AG04449 (cell line): ENCODE measurements at regions not wholly inside any gene's neighbourhood (a gene's known extent, or its start where the extent isn't known, plus 50 kb on each side); places are given as distances from the start of the nearest gene placed in this dataset.
A peak's percentile ranks its signal among the peaks of the same experiment; 100 is the strongest.

Source experiments
- CTCF ChIA-PET: fragments of 350-600 bp; formaldehyde crosslinking; extraction: SDS; loops from one replicate; lab custom pipeline; 2021; ENCODE audit warnings: antibody characterized with exemption; lab: Yijun Ruan, JAX
- POLR2A ChIA-PET: fragments of 400-600, 350-600 bp; formaldehyde crosslinking; extraction: SDS; loops from one replicate; lab custom pipeline; 2020; ENCODE audit warnings: antibody characterized with exemption, inconsistent platforms; lab: Yijun Ruan, JAX
- DNase-seq: peaks from one replicate; pipeline ENCODE4 v3.0.0-alpha.2; 2010; ENCODE audit warnings: low read depth, low spot score
- H3K4me3 ChIP-seq: 2 replicates; pipeline ENCODE4 v1.5.1; 2011; ENCODE audit warnings: low read depth, mild to moderate bottlenecking, control low read depth, low read length
- CTCF ChIP-seq: IDR thresholded peaks from one replicate; pipeline ENCODE4 v1.5.1; 2011; ENCODE audit warnings: mild to moderate bottlenecking, moderate library complexity, low read length, control low read depth, inconsistent platforms; ENCODE audit not compliant: insufficient read depth; ENCODE audit errors: missing control alignments

GRCh38 chr11:10358696-10359095 is 53.8 kb downstream of the ADM start:
- POLR2A ChIA-PET = no interaction called here
- DNase-seq = no peak
- no peak for TF ChIP-seq CTCF
- H3K4me3 ChIP-seq = no peak overlapping the region
- CTCF ChIA-PET = interaction anchor here (0.8 to 10.5 kb wide), 4 partner anchors 8 to 48 kb away, joined by 3 to 126 read pairs (median 3); no protein-coding TSS in a partner anchor

GRCh38 chr11:10359171-10359570 is 54.3 kb downstream of the ADM start:
- TF ChIP-seq CTCF = no peak
- ChIA-PET POLR2A (no interaction called here), CTCF (interaction anchor here (0.8 to 10.5 kb wide), 4 partner anchors 7 to 47 kb away, joined by 3 to 126 read pairs (median 3); no protein-coding TSS in a partner anchor)
- DNase-seq = no peak
- H3K4me3 ChIP-seq = no peak overlapping the region

- ChIA-PET POLR2A (no interaction called here), CTCF (interaction anchor here (0.7 kb wide), 1 partner anchor 20 kb away, joined by 3 read pairs; no protein-coding TSS in a partner anchor)
- H3K4me3 ChIP-seq = no peak overlapping the region
- no peak for DNase-seq
- TF ChIP-seq CTCF = no peak
Measured at GRCh38 chr11:10360835-10361234, 56.0 kb downstream of the ADM start.

GRCh38 chr11:10365045-10365444 is 60.2 kb downstream of the ADM start:
- ChIA-PET CTCF (interaction anchor here (0.6 to 5.4 kb wide), 7 partner anchors 11 to 157 kb away, joined by 3 to 126 read pairs (median 7); no protein-coding TSS in a partner anchor), POLR2A (no interaction called here)
- no peak overlapping the region for H3K4me3 ChIP-seq
- no peak for DNase-seq
- no peak for TF ChIP-seq CTCF

GRCh38 chr11:10366568-10367331 is 61.9 kb downstream of the ADM start:
- peak; percentile 76 for DNase-seq
- TF ChIP-seq CTCF = peak; percentile 86
- POLR2A ChIA-PET = interaction anchor here (0.6 to 2.0 kb wide), 6 partner anchors 8 to 906 kb away, joined by 3 to 11 read pairs (median 4); partner anchors contain the start of gene ADM
- CTCF ChIA-PET = interaction anchor here (0.6 to 5.4 kb wide), 38 partner anchors 12 to 832 kb away, joined by 3 to 126 read pairs (median 3); partner anchors contain the start of gene IRAG1
- no peak overlapping the region for H3K4me3 ChIP-seq

GRCh38 chr11:10371926-10372641 is 67.2 kb downstream of the ADM start:
- no peak for DNase-seq
- ChIA-PET POLR2A (no interaction called here), CTCF (no interaction called here)
- no peak overlapping the region for H3K4me3 ChIP-seq
- TF ChIP-seq CTCF = no peak
